ENCODE measurements at regions not wholly inside any gene's neighbourhood (a gene's known extent, or its start where the extent isn't known, plus 50 kb on each side); places are given as distances from the start of the nearest gene placed in this dataset.
"Not testable (repeated sequence)": the region's sequence is repeated elsewhere in the genome, so short reads cannot be mapped to it uniquely, and the experiment has no call there.

- DNase-seq: no peak
These were observed 979.8 kb upstream of the CITED2 start for GRCh38 chr6:140354296-140354695.

GRCh38 chr6:140353536-140353935 is 979.1 kb upstream of the CITED2 start:
- DNase-seq: no peak

- DNase-seq: no peak
These were observed 972.0 kb upstream of the CITED2 start for GRCh38 chr6:140346428-140346827.

GRCh38 chr6:140345935-140346334 is 971.5 kb upstream of the CITED2 start:
- DNase-seq: no peak

GRCh38 chr6:140344142-140344913 is 969.9 kb upstream of the CITED2 start:
- no peak for DNase-seq

- no peak for DNase-seq
These were observed 968.7 kb upstream of the CITED2 start for GRCh38 chr6:140343128-140343527.

- DNase-seq: no peak
These were observed 966.8 kb upstream of the CITED2 start for GRCh38 chr6:140341272-140341671.

- no peak for DNase-seq
These were observed 966.3 kb upstream of the CITED2 start for GRCh38 chr6:140340795-140341194.

GRCh38 chr6:140339084-140339483 is 964.6 kb upstream of the CITED2 start:
- not testable (repeated sequence) for DNase-seq

GRCh38 chr6:140321891-140322290 is 947.4 kb upstream of the CITED2 start:
- no peak for DNase-seq

GRCh38 chr6:140320081-140321080 is 945.9 kb upstream of the CITED2 start:
- no peak for DNase-seq

- no peak for DNase-seq
These were observed 944.8 kb upstream of the CITED2 start for GRCh38 chr6:140319209-140319608.

- no peak for DNase-seq
These were observed 944.0 kb upstream of the CITED2 start for GRCh38 chr6:140318408-140318807.

GRCh38 chr6:140317950-140318349 is 943.5 kb upstream of the CITED2 start:
- DNase-seq: no peak

GRCh38 chr6:140316966-140317365 is 942.5 kb upstream of the CITED2 start:
- DNase-seq: no peak

GRCh38 chr6:140314682-140315081 is 940.2 kb upstream of the CITED2 start:
- no peak for DNase-seq

GRCh38 chr6:140311146-140311545 is 936.7 kb upstream of the CITED2 start:
- DNase-seq: no peak

- no peak for DNase-seq
These were observed 928.9 kb upstream of the CITED2 start for GRCh38 chr6:140303218-140303949.

GRCh38 chr6:140300331-140300730 is 925.9 kb upstream of the CITED2 start:
- no peak for DNase-seq

GRCh38 chr6:140289186-140289585 is 914.7 kb upstream of the CITED2 start:
- DNase-seq: no peak

- DNase-seq: no peak
These were observed 911.7 kb upstream of the CITED2 start for GRCh38 chr6:140285998-140286690.

GRCh38 chr6:140285471-140285870 is 911.0 kb upstream of the CITED2 start:
- DNase-seq: no peak

- DNase-seq: no peak
These were observed 910.4 kb upstream of the CITED2 start for GRCh38 chr6:140284871-140285270.
